ENCODE measurements at regions not wholly inside any gene's neighbourhood (a gene's known extent, or its start where the extent isn't known, plus 50 kb on each side); places are given as distances from the start of the nearest gene placed in this dataset.

- no peak for DNase-seq (ENCODE audit: extremely low spot score, insufficient read length, low read depth)
- no peak for FAIRE-seq
These were observed 146.1 kb downstream of the GAS1 start for GRCh38 chr9:86801246-86801645.

- FAIRE-seq (no peak), DNase-seq (ENCODE audit: extremely low spot score, insufficient read length, low read depth) (no peak)
These were observed 146.6 kb downstream of the GAS1 start for GRCh38 chr9:86800681-86801080.

GRCh38 chr9:86798966-86799365 lies 148.3 kb downstream of the GAS1 start:
- DNase-seq (ENCODE audit: extremely low spot score, insufficient read length, low read depth) (no peak), FAIRE-seq (no peak)

GRCh38 chr9:86796666-86797065 lies 150.6 kb downstream of the GAS1 start:
- DNase-seq (ENCODE audit: extremely low spot score, insufficient read length, low read depth): no peak
- FAIRE-seq: no peak

- no peak for DNase-seq (ENCODE audit: extremely low spot score, insufficient read length, low read depth)
- FAIRE-seq: no peak
These were observed 151.3 kb downstream of the GAS1 start for GRCh38 chr9:86795823-86796553.

GRCh38 chr9:86795047-86795442 lies 152.3 kb downstream of the GAS1 start:
- no peak for FAIRE-seq
- DNase-seq (ENCODE audit: extremely low spot score, insufficient read length, low read depth): no peak

GRCh38 chr9:86794391-86795046 lies 152.8 kb downstream of the GAS1 start:
- DNase-seq (ENCODE audit: extremely low spot score, insufficient read length, low read depth) (no peak), FAIRE-seq (no peak)

GRCh38 chr9:86792136-86792535 lies 155.2 kb downstream of the GAS1 start:
- FAIRE-seq (no peak), DNase-seq (ENCODE audit: extremely low spot score, insufficient read length, low read depth) (no peak)

GRCh38 chr9:86790805-86791204 lies 156.5 kb downstream of the GAS1 start:
- no peak for DNase-seq (ENCODE audit: extremely low spot score, insufficient read length, low read depth)
- no peak for FAIRE-seq

- DNase-seq (ENCODE audit: extremely low spot score, insufficient read length, low read depth) (no peak), FAIRE-seq (no peak)
These were observed 158.8 kb downstream of the GAS1 start for GRCh38 chr9:86788456-86788855.

GRCh38 chr9:86783884-86784283 lies 163.4 kb downstream of the GAS1 start:
- FAIRE-seq: no peak
- DNase-seq (ENCODE audit: extremely low spot score, insufficient read length, low read depth): no peak

- no peak for DNase-seq (ENCODE audit: extremely low spot score, insufficient read length, low read depth)
These were observed 164.5 kb downstream of the GAS1 start for GRCh38 chr9:86782831-86783230.

GRCh38 chr9:86778761-86779160 lies 168.5 kb downstream of the GAS1 start:
- no peak for FAIRE-seq
- DNase-seq (ENCODE audit: extremely low spot score, insufficient read length, low read depth): no peak

More at GRCh38 chr9:86782831-86783230, 164.5 kb downstream of the GAS1 start:
- FAIRE-seq: no peak

- DNase-seq (ENCODE audit: extremely low spot score, insufficient read length, low read depth) (no peak), FAIRE-seq (no peak)
These were observed 171.6 kb downstream of the GAS1 start for GRCh38 chr9:86775718-86776117.

GRCh38 chr9:86774116-86774515 lies 173.2 kb downstream of the GAS1 start:
- no peak for FAIRE-seq
- no peak for DNase-seq (ENCODE audit: extremely low spot score, insufficient read length, low read depth)

- FAIRE-seq (no peak), DNase-seq (ENCODE audit: extremely low spot score, insufficient read length, low read depth) (no peak)
These were observed 173.8 kb downstream of the GAS1 start for GRCh38 chr9:86773422-86773945.

GRCh38 chr9:86772635-86772993 lies 174.7 kb downstream of the GAS1 start:
- DNase-seq (ENCODE audit: extremely low spot score, insufficient read length, low read depth) (no peak), FAIRE-seq (no peak)

- no peak for FAIRE-seq
- DNase-seq (ENCODE audit: extremely low spot score, insufficient read length, low read depth): no peak
These were observed 175.2 kb downstream of the GAS1 start for GRCh38 chr9:86771941-86772634.

- no peak for FAIRE-seq
- no peak for DNase-seq (ENCODE audit: extremely low spot score, insufficient read length, low read depth)
These were observed 175.9 kb downstream of the GAS1 start for GRCh38 chr9:86771420-86771819.

- DNase-seq (ENCODE audit: extremely low spot score, insufficient read length, low read depth): no peak
- no peak for FAIRE-seq
These were observed 178.6 kb downstream of the GAS1 start for GRCh38 chr9:86768709-86769108.

- DNase-seq (ENCODE audit: extremely low spot score, insufficient read length, low read depth) (no peak), FAIRE-seq (no peak)
These were observed 179.3 kb downstream of the GAS1 start for GRCh38 chr9:86768020-86768419.

Data from GM18507 (cell line).